A673 (cell line): ENCODE measurements at regions not wholly inside any gene's neighbourhood (a gene's known extent, or its start where the extent isn't known, plus 50 kb on each side); places are given as distances from the start of the nearest gene placed in this dataset.
A peak's percentile ranks its signal among the peaks of the same experiment; 100 is the strongest.

Experiments used
- BruUV-seq: library from RNA; stranded (reverse); fragments of 400-500 nt; replicated peaks from 2 replicates; lab custom pipeline; 2021; lab: Mats Ljungman, UMichigan
- CTCF ChIA-PET: fragments of 300-600 bp; sonication (Branson Sonifier 250); formaldehyde crosslinking; loops from one replicate; lab custom pipeline; 2022; ENCODE audit warnings: antibody characterized with exemption; lab: Charles Lee
- POLR2A ChIA-PET: fragments of 300-600 bp; sonication (Branson Sonifier 250); formaldehyde crosslinking; loops from one replicate; lab custom pipeline; 2022; ENCODE audit warnings: antibody characterized with exemption; ENCODE audit not compliant: low non-redundant PET; lab: Charles Lee
- DNase-seq: peaks from one replicate; pipeline ENCODE4 v3.0.0-alpha.2; 2015; ENCODE audit warnings: low spot score
- H3K27ac ChIP-seq: fragments of 200-600 bp; sonication (generic); 2 replicates; pipeline ENCODE4 v1.5.1; 2016; ENCODE audit warnings: mixed run types, low read depth, mild to moderate bottlenecking, mixed read lengths, antibody characterized with exemption, low read length; ENCODE audit not compliant: poor library complexity, severe bottlenecking
- H3K27me3 ChIP-seq: fragments of 200-600 bp; sonication (generic); replicated peaks from 2 replicates; pipeline ENCODE4 v1.6.1; 2017; ENCODE audit warnings: mixed run types, low read depth, mild to moderate bottlenecking, mixed read lengths, antibody characterized with exemption, low read length; ENCODE audit not compliant: insufficient read depth, poor library complexity
- H3K36me3 ChIP-seq: fragments of 200-600 bp; sonication (generic); 2 replicates; pipeline ENCODE4 v1.6.1; 2016; ENCODE audit warnings: mixed run types, mild to moderate bottlenecking, mixed read lengths, antibody characterized with exemption, low read length; ENCODE audit not compliant: insufficient read depth, poor library complexity, severe bottlenecking
- H3K4me1 ChIP-seq: fragments of 200-600 bp; sonication (generic); 2 replicates; pipeline ENCODE4 v1.6.1; 2017; ENCODE audit warnings: mixed run types, mild to moderate bottlenecking, mixed read lengths, antibody characterized with exemption, low read length; ENCODE audit not compliant: insufficient read depth, poor library complexity, severe bottlenecking
- H3K4me3 ChIP-seq: fragments of 200-600 bp; sonication (generic); 2 replicates; pipeline ENCODE4 v1.5.1; 2016; ENCODE audit warnings: low read depth, mixed run types, mild to moderate bottlenecking, mixed read lengths, low read length; ENCODE audit not compliant: poor library complexity, severe bottlenecking
- H3K9me3 ChIP-seq: fragments of 200-600 bp; sonication (generic); 2 replicates; pipeline ENCODE4 v1.6.1; 2016; ENCODE audit warnings: mixed run types, low read depth, mild to moderate bottlenecking, mixed read lengths, antibody characterized with exemption, low read length; ENCODE audit not compliant: poor library complexity, severe bottlenecking
- EZH2 ChIP-seq: fragments of 200-600 bp; sonication (generic); IDR thresholded peaks from 2 replicates; pipeline ENCODE4 v1.6.1; 2017; ENCODE audit warnings: borderline replicate concordance, low read depth, mild to moderate bottlenecking, mixed read lengths, antibody characterized with exemption, low read length; ENCODE audit not compliant: poor library complexity, severe bottlenecking
- intact Hi-C: fragments of 100-400 bp; cut with micrococcal nuclease; formaldehyde crosslinking; loops from one replicate; pipeline ENCODE4 v1.10.0; 2022; ENCODE audit not compliant: unreplicated experiment
- TF ChIP-seq, protein P1 (sequence below): fragments of 300-800, 200-600 bp; sonication (generic); conservative IDR thresholded peaks from 2 replicates; pipeline ENCODE4 v1.5.1; 2017; ENCODE audit warnings: low read depth, mild to moderate bottlenecking, antibody characterized with exemption, low read length, moderate library complexity, mixed read lengths

DNA sequence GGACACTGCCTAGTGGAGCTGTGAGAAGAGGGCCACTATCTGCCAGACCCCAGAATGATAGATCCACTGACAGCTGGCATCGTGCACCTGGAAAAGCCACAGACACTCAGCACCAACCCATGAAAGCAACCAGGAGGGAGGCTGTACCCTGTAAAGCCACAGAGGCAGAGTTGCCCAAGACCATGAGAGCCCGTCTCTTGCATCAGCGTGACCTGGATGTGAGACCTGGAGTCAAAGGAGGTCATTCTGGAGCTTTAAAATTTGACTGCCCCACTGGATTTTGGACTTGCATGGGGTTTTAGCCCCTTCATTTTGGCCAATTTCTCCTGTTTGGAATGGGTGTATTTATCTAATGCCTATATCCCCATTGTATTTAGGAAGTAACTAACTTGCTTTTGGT lies 83.5 kb upstream of the P3H2 start:
- POLR2A ChIA-PET: no interaction called here
- H3K9me3 ChIP-seq: no peaks in the 10 kb centered on the region

GRCh38 chr3:190197346-190197763 lies 76.7 kb upstream of the P3H2 start:
- CTCF ChIA-PET: interaction anchor here (0.6 to 0.7 kb wide), 3 partner anchors 236 to 288 kb away, joined by 3 to 4 read pairs (median 3); no protein-coding TSS in a partner anchor
- TF ChIP-seq, protein P1, sequence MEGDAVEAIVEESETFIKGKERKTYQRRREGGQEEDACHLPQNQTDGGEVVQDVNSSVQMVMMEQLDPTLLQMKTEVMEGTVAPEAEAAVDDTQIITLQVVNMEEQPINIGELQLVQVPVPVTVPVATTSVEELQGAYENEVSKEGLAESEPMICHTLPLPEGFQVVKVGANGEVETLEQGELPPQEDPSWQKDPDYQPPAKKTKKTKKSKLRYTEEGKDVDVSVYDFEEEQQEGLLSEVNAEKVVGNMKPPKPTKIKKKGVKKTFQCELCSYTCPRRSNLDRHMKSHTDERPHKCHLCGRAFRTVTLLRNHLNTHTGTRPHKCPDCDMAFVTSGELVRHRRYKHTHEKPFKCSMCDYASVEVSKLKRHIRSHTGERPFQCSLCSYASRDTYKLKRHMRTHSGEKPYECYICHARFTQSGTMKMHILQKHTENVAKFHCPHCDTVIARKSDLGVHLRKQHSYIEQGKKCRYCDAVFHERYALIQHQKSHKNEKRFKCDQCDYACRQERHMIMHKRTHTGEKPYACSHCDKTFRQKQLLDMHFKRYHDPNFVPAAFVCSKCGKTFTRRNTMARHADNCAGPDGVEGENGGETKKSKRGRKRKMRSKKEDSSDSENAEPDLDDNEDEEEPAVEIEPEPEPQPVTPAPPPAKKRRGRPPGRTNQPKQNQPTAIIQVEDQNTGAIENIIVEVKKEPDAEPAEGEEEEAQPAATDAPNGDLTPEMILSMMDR: no peak
- TF ChIP-seq EZH2: no peak
- peak; percentile 48 for DNase-seq
- Histone ChIP-seq H3K4me3 (peak overlapping the region; percentile 18), H3K4me1 (peaks cover 7% of the 10 kb centered on the region), H3K9me3 (no peaks in the 10 kb centered on the region), H3K27ac (no peak overlapping the region), H3K27me3 (no peaks in the 10 kb centered on the region), H3K36me3 (no peaks in the 10 kb centered on the region)
- POLR2A ChIA-PET: interaction anchor here (0.6 to 0.9 kb wide), 2 partner anchors 29 to 155 kb away, joined by 3 to 6 read pairs; no protein-coding TSS in a partner anchor
- intact Hi-C loops: no loop called here
- no TSS peak for BruUV-seq

More for the DNA sequence above, 83.5 kb upstream of the P3H2 start:
- intact Hi-C loops: loop anchor here (5.0 to 10.0 kb wide), 3 partner anchors 187 to 702 kb away; no protein-coding TSS in a partner anchor
- H3K27me3 ChIP-seq: no peaks in the 10 kb centered on the region
- BruUV-seq: no TSS peak
- H3K27ac ChIP-seq: no peak overlapping the region
- no peaks in the 10 kb centered on the region for H3K4me1 ChIP-seq
- no peaks in the 10 kb centered on the region for H3K36me3 ChIP-seq
- no peak overlapping the region for H3K4me3 ChIP-seq
- DNase-seq: no peak
- TF ChIP-seq EZH2: no peak
- TF ChIP-seq, protein P1: no peak
- CTCF ChIA-PET: no interaction called here

GRCh38 chr3:190194506-190194905 lies 73.8 kb upstream of the P3H2 start:
- Histone ChIP-seq H3K4me1 (peaks cover 7% of the 10 kb centered on the region), H3K36me3 (no peaks in the 10 kb centered on the region), H3K27ac (no peak overlapping the region), H3K27me3 (no peaks in the 10 kb centered on the region), H3K9me3 (no peaks in the 10 kb centered on the region), H3K4me3 (no peak overlapping the region)
- ChIA-PET POLR2A (no interaction called here), CTCF (no interaction called here)
- intact Hi-C loops: no loop called here
- TF ChIP-seq EZH2: no peak
- TF ChIP-seq, protein P1: no peak
- DNase-seq: no peak
- BruUV-seq: no TSS peak
